Activated CD4-positive, alpha-beta T cell treated with anti-CD3 and anti-CD28 coated beads for 36 hours (primary cell): ENCODE measurements at regions not wholly inside any gene's neighbourhood (a gene's known extent, or its start where the extent isn't known, plus 50 kb on each side); places are given as distances from the start of the nearest gene placed in this dataset.

Experiments
- ATAC-seq: fragments of 200-7000 bp; cut with Tn5 transposase; one replicate; pipeline ENCODE4 v1.10.0; 2021; ENCODE audit warnings: mild to moderate bottlenecking, moderate library complexity
- CTCF ChIA-PET: fragments of 350-600 bp; sonication (Branson Sonifier 250); formaldehyde crosslinking; loops from one replicate; lab custom pipeline; 2021; ENCODE audit warnings: antibody characterized with exemption; lab: Charles Lee
- POLR2A ChIA-PET: fragments of 350-600 bp; sonication (Branson Sonifier 250); formaldehyde crosslinking; loops from one replicate; lab custom pipeline; 2021; ENCODE audit warnings: antibody characterized with exemption, inconsistent platforms; lab: Charles Lee
- DNase-seq: peaks from one replicate; pipeline ENCODE4 v3.0.0-alpha.2; 2020
- H3K27ac Mint-ChIP-seq: one replicate; pipeline ENCODE4 v1.8.0; 2021; ENCODE audit warnings: mixed read lengths
- H3K27me3 Mint-ChIP-seq: one replicate; pipeline ENCODE4 v1.8.0; 2021; ENCODE audit warnings: mixed read lengths
- H3K36me3 Mint-ChIP-seq: one replicate; pipeline ENCODE4 v1.8.0; 2021; ENCODE audit warnings: low read depth, mixed read lengths
- H3K4me1 Mint-ChIP-seq: one replicate; pipeline ENCODE4 v1.8.0; 2021; ENCODE audit warnings: mixed read lengths
- H3K4me3 Mint-ChIP-seq: one replicate; pipeline ENCODE4 v1.8.0; 2021; ENCODE audit warnings: mild to moderate bottlenecking, moderate library complexity, mixed read lengths
- H3K9me3 Mint-ChIP-seq: one replicate; pipeline ENCODE4 v1.8.0; 2021; ENCODE audit warnings: low read depth, mixed read lengths
- intact Hi-C, 2 experiments: fragments of 100-400 bp; cut with DNase I in 1 of 2; cut with micrococcal nuclease in 1 of 2; formaldehyde crosslinking; loops; one replicate each; pipeline versions ENCODE4 v1.14.2 to v1.15.1; 2022 to 2024; cut with DNase I, micrococcal nuclease

DNA sequence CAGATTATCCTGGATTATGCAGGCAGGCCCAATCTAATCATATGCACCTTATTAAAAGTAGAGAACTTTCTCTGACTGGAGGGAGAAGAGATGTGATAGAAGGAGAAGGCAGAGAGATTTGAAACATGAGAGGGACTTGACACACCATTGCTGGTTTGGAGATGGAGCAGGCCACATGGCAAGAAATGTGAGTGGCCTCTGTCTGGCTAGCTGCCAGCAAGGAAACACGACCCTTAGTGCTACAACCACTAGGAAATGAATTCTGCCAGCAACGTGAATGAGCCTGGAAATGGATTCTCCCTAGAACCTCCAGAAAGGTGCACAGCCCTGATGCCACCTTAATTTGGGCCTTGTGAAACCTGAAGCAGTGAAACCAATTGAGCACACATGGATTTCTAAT lies 79.5 kb upstream of the MBNL3 start:
- Mint-ChIP-seq H3K4me3 (no peak overlapping the region), H3K27ac (no peak overlapping the region), H3K36me3 (no peaks in the 10 kb centered on the region), H3K9me3 (no peaks in the 10 kb centered on the region), H3K4me1 (no peaks in the 10 kb centered on the region), H3K27me3 (no peaks in the 10 kb centered on the region)
- ChIA-PET CTCF (no interaction called here), POLR2A (no interaction called here)
- no peak for ATAC-seq
- intact Hi-C loops = no loop called here
- no peak for DNase-seq

- no peaks in the 10 kb centered on the region for H3K36me3 Mint-ChIP-seq
- intact Hi-C loops = no loop called here
- POLR2A ChIA-PET = no interaction called here
Observed at GRCh38 chrX:132565273-132565672, 76.4 kb upstream of the MBNL3 start.

GRCh38 chrX:132563976-132564375 lies 75.1 kb upstream of the MBNL3 start:
- Mint-ChIP-seq H3K27ac (no peak overlapping the region), H3K4me1 (no peaks in the 10 kb centered on the region), H3K9me3 (no peaks in the 10 kb centered on the region), H3K4me3 (no peak overlapping the region), H3K36me3 (no peaks in the 10 kb centered on the region), H3K27me3 (no peaks in the 10 kb centered on the region)
- ATAC-seq (no peak), DNase-seq (no peak)
- ChIA-PET POLR2A (no interaction called here), CTCF (no interaction called here)
- intact Hi-C loops = no loop called here

More at GRCh38 chrX:132565273-132565672, 76.4 kb upstream of the MBNL3 start:
- ATAC-seq (no peak), DNase-seq (no peak)
- no peaks in the 10 kb centered on the region for H3K9me3 Mint-ChIP-seq
- no peak overlapping the region for H3K27ac Mint-ChIP-seq
- H3K4me3 Mint-ChIP-seq = no peak overlapping the region
- no peaks in the 10 kb centered on the region for H3K4me1 Mint-ChIP-seq
- no peaks in the 10 kb centered on the region for H3K27me3 Mint-ChIP-seq
- CTCF ChIA-PET = no interaction called here

GRCh38 chrX:132561974-132562373 lies 73.1 kb upstream of the MBNL3 start:
- intact Hi-C loops = no loop called here
- Mint-ChIP-seq H3K9me3 (no peaks in the 10 kb centered on the region), H3K27ac (no peak overlapping the region), H3K27me3 (no peaks in the 10 kb centered on the region), H3K36me3 (no peaks in the 10 kb centered on the region), H3K4me3 (no peak overlapping the region), H3K4me1 (no peaks in the 10 kb centered on the region)
- no peak for DNase-seq
- ChIA-PET POLR2A (no interaction called here), CTCF (no interaction called here)
- no peak for ATAC-seq

- H3K4me1 Mint-ChIP-seq = no peaks in the 10 kb centered on the region
- CTCF ChIA-PET = no interaction called here
- intact Hi-C loops = no loop called here
- POLR2A ChIA-PET = no interaction called here
- no peaks in the 10 kb centered on the region for H3K36me3 Mint-ChIP-seq
- H3K9me3 Mint-ChIP-seq = no peaks in the 10 kb centered on the region
- no peak overlapping the region for H3K4me3 Mint-ChIP-seq
- H3K27me3 Mint-ChIP-seq = no peaks in the 10 kb centered on the region
- no peak overlapping the region for H3K27ac Mint-ChIP-seq
- DNase-seq (no peak), ATAC-seq (no peak)
Observed at GRCh38 chrX:132561483-132561882, 72.6 kb upstream of the MBNL3 start.

GRCh38 chrX:132559101-132559500 lies 70.3 kb upstream of the MBNL3 start:
- no peaks in the 10 kb centered on the region for H3K27me3 Mint-ChIP-seq
- intact Hi-C loops = no loop called here
- POLR2A ChIA-PET = no interaction called here
- CTCF ChIA-PET = interaction anchor here (1.3 kb wide), 1 partner anchor 12 kb away, joined by 3 read pairs; no protein-coding TSS in a partner anchor
- DNase-seq (no peak), ATAC-seq (no peak)
- no peak overlapping the region for H3K4me3 Mint-ChIP-seq
- no peak overlapping the region for H3K27ac Mint-ChIP-seq
- H3K9me3 Mint-ChIP-seq = no peaks in the 10 kb centered on the region
- no peaks in the 10 kb centered on the region for H3K36me3 Mint-ChIP-seq
- no peaks in the 10 kb centered on the region for H3K4me1 Mint-ChIP-seq

DNA sequence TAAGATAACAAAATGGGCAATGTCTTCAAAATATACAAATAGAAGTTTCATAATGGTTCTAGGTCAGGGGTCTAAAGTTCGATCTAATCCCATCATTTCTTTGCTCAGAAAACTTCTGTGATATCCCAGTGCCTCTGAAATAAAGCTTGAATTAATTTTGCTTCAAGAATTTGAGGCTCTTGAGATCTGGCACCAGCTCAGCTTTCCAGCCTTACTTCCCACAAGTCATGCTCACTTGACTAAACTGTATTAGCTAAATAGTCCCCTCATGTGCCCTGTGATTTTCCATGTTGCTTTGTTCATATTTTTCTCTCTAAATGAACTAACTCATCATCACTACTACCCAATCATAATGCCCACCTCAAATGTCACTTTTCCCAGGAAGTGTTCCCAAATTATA lies 50.8 kb upstream of the MBNL3 start:
- intact Hi-C loops = no loop called here
- POLR2A ChIA-PET = no interaction called here
- CTCF ChIA-PET = no interaction called here
- DNase-seq (no peak), ATAC-seq (no peak)
- no peaks in the 10 kb centered on the region for H3K27me3 Mint-ChIP-seq
- no peak overlapping the region for H3K27ac Mint-ChIP-seq
- H3K9me3 Mint-ChIP-seq = no peaks in the 10 kb centered on the region
- no peaks in the 10 kb centered on the region for H3K4me1 Mint-ChIP-seq
- no peaks in the 10 kb centered on the region for H3K36me3 Mint-ChIP-seq
- no peak overlapping the region for H3K4me3 Mint-ChIP-seq
